ENCODE measurements at regions not wholly inside any gene's neighbourhood (a gene's known extent, or its start where the extent isn't known, plus 50 kb on each side); places are given as distances from the start of the nearest gene placed in this dataset.

DNA sequence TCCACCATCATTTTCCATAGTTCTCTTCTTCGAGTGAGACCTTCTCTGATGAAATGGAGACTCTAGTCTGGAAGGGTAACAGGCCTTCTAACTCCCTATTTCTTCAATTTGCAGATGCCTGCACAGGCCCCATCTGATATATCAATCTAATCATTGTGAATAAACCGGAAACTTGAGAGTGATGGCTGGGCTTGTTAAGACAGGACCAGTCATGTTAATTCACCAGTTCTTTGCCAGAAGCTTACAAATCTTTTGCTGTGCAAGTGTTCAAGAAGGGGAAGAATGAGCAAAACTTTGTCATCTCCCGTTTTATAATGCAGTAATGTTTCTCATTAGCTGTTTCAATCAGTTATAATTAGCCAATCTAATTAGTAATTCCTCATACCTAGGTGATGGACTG lies 1561.3 kb upstream of the GOT2 start:
- no peaks in the 10 kb centered on the region for H4K20me1 ChIP-seq (ENCODE audit: insufficient read depth)
- H2AFZ ChIP-seq (ENCODE audit: low read depth, low read length) = no peak overlapping the region
- H3K9me3 ChIP-seq (ENCODE audit: low read length) = no peaks in the 10 kb centered on the region
- H3K79me2 ChIP-seq (replicated peaks; ENCODE audit: insufficient read depth, low read length) = no peaks in the 10 kb centered on the region
- no peaks in the 10 kb centered on the region for H3K36me3 ChIP-seq (ENCODE audit: insufficient read depth, low read length)
- H3K9ac ChIP-seq (ENCODE audit: low read length) = no peak overlapping the region
- no peak overlapping the region for H3K27ac ChIP-seq (ENCODE audit: low read length)
- H3K9me2 ChIP-seq (ENCODE audit: insufficient read depth, low read length) = no peaks in the 10 kb centered on the region
- H3F3A ChIP-seq (ENCODE audit: insufficient read depth, low read length, poor library complexity, severe bottlenecking) = no peaks in the 10 kb centered on the region
- H3K27me3 ChIP-seq (ENCODE audit: insufficient read depth, low read depth, low read length) = no peaks in the 10 kb centered on the region
- TF ChIP-seq RAD21 (conservative IDR thresholded peaks at IDR 0.05) (no peak), EP300 (conservative IDR thresholded peaks at IDR 0.05; ENCODE audit: poor library complexity, severe bottlenecking) (no peak), POLR2AphosphoS5 (IDR thresholded peaks at IDR 0.05) (no peak), TAF1 (IDR thresholded peaks at IDR 0.05; ENCODE audit: low read depth) (no peak), SMC3 (conservative IDR thresholded peaks at IDR 0.05; ENCODE audit: poor library complexity) (no peak), CTCF (IDR thresholded peaks at IDR 0.05; ENCODE audit: poor library complexity, severe bottlenecking) (no peak), MXI1 (conservative IDR thresholded peaks at IDR 0.05; ENCODE audit: poor library complexity, severe bottlenecking) (no peak), EZH2 (IDR thresholded peaks at IDR 0.05; ENCODE audit: borderline replicate concordance, insufficient read depth, low read length, poor library complexity, severe bottlenecking) (no peak)
- TF ChIP-seq, protein P1, sequence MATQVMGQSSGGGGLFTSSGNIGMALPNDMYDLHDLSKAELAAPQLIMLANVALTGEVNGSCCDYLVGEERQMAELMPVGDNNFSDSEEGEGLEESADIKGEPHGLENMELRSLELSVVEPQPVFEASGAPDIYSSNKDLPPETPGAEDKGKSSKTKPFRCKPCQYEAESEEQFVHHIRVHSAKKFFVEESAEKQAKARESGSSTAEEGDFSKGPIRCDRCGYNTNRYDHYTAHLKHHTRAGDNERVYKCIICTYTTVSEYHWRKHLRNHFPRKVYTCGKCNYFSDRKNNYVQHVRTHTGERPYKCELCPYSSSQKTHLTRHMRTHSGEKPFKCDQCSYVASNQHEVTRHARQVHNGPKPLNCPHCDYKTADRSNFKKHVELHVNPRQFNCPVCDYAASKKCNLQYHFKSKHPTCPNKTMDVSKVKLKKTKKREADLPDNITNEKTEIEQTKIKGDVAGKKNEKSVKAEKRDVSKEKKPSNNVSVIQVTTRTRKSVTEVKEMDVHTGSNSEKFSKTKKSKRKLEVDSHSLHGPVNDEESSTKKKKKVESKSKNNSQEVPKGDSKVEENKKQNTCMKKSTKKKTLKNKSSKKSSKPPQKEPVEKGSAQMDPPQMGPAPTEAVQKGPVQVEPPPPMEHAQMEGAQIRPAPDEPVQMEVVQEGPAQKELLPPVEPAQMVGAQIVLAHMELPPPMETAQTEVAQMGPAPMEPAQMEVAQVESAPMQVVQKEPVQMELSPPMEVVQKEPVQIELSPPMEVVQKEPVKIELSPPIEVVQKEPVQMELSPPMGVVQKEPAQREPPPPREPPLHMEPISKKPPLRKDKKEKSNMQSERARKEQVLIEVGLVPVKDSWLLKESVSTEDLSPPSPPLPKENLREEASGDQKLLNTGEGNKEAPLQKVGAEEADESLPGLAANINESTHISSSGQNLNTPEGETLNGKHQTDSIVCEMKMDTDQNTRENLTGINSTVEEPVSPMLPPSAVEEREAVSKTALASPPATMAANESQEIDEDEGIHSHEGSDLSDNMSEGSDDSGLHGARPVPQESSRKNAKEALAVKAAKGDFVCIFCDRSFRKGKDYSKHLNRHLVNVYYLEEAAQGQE (IDR thresholded peaks at IDR 0.05; ENCODE audit: borderline replicate concordance) = no peak
- H3K4me2 ChIP-seq (ENCODE audit: low read length) = no peak overlapping the region
- H3K4me3 ChIP-seq (ENCODE audit: low read length) = no peak overlapping the region

DNA sequence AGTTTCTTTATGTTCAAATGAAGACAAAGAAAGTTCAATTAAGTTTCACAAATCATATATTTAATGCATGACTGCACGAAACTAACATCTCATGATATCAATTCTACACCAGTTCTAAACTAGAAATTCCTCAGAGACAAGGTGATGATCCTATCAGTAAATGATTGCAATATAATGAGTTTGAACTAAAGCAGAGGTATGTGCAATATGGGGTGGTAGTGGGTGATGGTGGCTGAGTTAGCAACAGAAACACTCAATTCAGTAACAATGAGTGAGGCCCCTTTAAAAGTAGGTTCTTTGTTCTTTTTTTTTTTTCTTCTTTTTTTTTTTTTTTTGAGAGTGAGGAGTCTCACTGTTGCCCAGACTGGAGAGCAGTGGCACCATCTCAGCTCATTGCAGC lies 1551.7 kb upstream of the GOT2 start:
- Histone ChIP-seq H3F3A (ENCODE audit: insufficient read depth, low read length, poor library complexity, severe bottlenecking) (no peaks in the 10 kb centered on the region), H3K79me2 (replicated peaks; ENCODE audit: insufficient read depth, low read length) (no peaks in the 10 kb centered on the region), H2AFZ (ENCODE audit: low read depth, low read length) (no peak overlapping the region), H3K9me3 (ENCODE audit: low read length) (no peaks in the 10 kb centered on the region), H3K36me3 (ENCODE audit: insufficient read depth, low read length) (no peaks in the 10 kb centered on the region), H3K27me3 (ENCODE audit: insufficient read depth, low read depth, low read length) (no peaks in the 10 kb centered on the region), H3K9ac (ENCODE audit: low read length) (no peak overlapping the region), H3K9me2 (ENCODE audit: insufficient read depth, low read length) (no peaks in the 10 kb centered on the region), H3K4me2 (ENCODE audit: low read length) (no peak overlapping the region), H3K27ac (ENCODE audit: low read length) (no peak overlapping the region), H4K20me1 (ENCODE audit: insufficient read depth) (no peaks in the 10 kb centered on the region), H3K4me3 (ENCODE audit: low read length) (no peak overlapping the region)
- no peak for TF ChIP-seq EZH2 (IDR thresholded peaks at IDR 0.05; ENCODE audit: borderline replicate concordance, insufficient read depth, low read length, poor library complexity, severe bottlenecking)
- no peak for TF ChIP-seq RAD21 (conservative IDR thresholded peaks at IDR 0.05)
- no peak for TF ChIP-seq EP300 (conservative IDR thresholded peaks at IDR 0.05; ENCODE audit: poor library complexity, severe bottlenecking)
- TF ChIP-seq CTCF (IDR thresholded peaks at IDR 0.05; ENCODE audit: poor library complexity, severe bottlenecking) = no peak
- TF ChIP-seq SMC3 (conservative IDR thresholded peaks at IDR 0.05; ENCODE audit: poor library complexity) = no peak
- TF ChIP-seq MXI1 (conservative IDR thresholded peaks at IDR 0.05; ENCODE audit: poor library complexity, severe bottlenecking) = no peak
- TF ChIP-seq, protein P1 (IDR thresholded peaks at IDR 0.05; ENCODE audit: borderline replicate concordance) = no peak
- no peak for TF ChIP-seq TAF1 (IDR thresholded peaks at IDR 0.05; ENCODE audit: low read depth)
- no peak for TF ChIP-seq POLR2AphosphoS5 (IDR thresholded peaks at IDR 0.05)

Measured in neural cell (in vitro differentiated cells).